ENCODE measurements at regions not wholly inside any gene's neighbourhood (a gene's known extent, or its start where the extent isn't known, plus 50 kb on each side); places are given as distances from the start of the nearest gene placed in this dataset.

DNA sequence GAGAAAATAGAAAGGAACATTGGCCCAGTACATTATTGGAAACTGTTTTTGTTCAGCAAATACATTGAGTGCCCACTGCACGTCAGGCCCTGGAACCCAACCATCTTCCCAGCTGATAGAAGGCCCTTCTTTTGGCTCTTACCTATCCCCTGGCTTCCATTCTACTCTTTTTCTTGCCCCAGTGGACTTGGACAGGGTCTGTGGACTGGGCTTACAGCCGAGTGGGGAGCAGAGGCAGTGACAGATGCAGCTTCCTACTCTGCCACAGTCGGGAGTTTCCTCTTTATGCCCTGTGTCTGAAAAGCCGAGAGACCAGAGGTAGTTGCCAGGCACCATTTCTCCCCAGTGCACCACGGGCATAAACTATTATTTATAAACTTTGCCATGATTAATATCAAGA lies 70.4 kb downstream of the ARHGAP35 start (continued):
- TF ChIP-seq, protein P1, sequence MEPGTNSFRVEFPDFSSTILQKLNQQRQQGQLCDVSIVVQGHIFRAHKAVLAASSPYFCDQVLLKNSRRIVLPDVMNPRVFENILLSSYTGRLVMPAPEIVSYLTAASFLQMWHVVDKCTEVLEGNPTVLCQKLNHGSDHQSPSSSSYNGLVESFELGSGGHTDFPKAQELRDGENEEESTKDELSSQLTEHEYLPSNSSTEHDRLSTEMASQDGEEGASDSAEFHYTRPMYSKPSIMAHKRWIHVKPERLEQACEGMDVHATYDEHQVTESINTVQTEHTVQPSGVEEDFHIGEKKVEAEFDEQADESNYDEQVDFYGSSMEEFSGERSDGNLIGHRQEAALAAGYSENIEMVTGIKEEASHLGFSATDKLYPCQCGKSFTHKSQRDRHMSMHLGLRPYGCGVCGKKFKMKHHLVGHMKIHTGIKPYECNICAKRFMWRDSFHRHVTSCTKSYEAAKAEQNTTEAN (CRISPR knock-in tag; IDR thresholded peaks at IDR 0.05): no peak
- TF ChIP-seq ZNF423 (CRISPR knock-in tag; IDR thresholded peaks at IDR 0.05) (no peak), ZNF121 (CRISPR knock-in tag; IDR thresholded peaks at IDR 0.05) (no peak), HMGXB4 (CRISPR knock-in tag; IDR thresholded peaks at IDR 0.05) (no peak), NFE2L1 (CRISPR knock-in tag; IDR thresholded peaks at IDR 0.05) (no peak), GTF2I (CRISPR knock-in tag; conservative IDR thresholded peaks at IDR 0.05) (no peak)
- TF ChIP-seq, protein P2, sequence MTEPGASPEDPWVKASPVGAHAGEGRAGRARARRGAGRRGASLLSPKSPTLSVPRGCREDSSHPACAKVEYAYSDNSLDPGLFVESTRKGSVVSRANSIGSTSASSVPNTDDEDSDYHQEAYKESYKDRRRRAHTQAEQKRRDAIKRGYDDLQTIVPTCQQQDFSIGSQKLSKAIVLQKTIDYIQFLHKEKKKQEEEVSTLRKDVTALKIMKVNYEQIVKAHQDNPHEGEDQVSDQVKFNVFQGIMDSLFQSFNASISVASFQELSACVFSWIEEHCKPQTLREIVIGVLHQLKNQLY (CRISPR knock-in tag; IDR thresholded peaks at IDR 0.05): no peak

- TF ChIP-seq AR (CRISPR knock-in tag; IDR thresholded peaks at IDR 0.05) (no peak), JUN (CRISPR knock-in tag; IDR thresholded peaks at IDR 0.05) (no peak), ZNF121 (CRISPR knock-in tag; IDR thresholded peaks at IDR 0.05) (no peak), USF2 (CRISPR knock-in tag; IDR thresholded peaks at IDR 0.05) (no peak), ZNF138 (CRISPR knock-in tag; conservative IDR thresholded peaks at IDR 0.05) (no peak), TCF7 (CRISPR knock-in tag; IDR thresholded peaks at IDR 0.05; ENCODE audit: low read depth) (no peak), ATF1 (CRISPR knock-in tag; IDR thresholded peaks at IDR 0.05) (no peak), ZBTB21 (CRISPR knock-in tag; IDR thresholded peaks at IDR 0.05; ENCODE audit: borderline replicate concordance) (no peak), CREB1 (CRISPR knock-in tag; IDR thresholded peaks at IDR 0.05) (no peak), E2F1 (CRISPR knock-in tag; IDR thresholded peaks at IDR 0.05) (no peak)
- TF ChIP-seq, protein P2 (CRISPR knock-in tag; IDR thresholded peaks at IDR 0.05): no peak
- TF ChIP-seq, protein P3, sequence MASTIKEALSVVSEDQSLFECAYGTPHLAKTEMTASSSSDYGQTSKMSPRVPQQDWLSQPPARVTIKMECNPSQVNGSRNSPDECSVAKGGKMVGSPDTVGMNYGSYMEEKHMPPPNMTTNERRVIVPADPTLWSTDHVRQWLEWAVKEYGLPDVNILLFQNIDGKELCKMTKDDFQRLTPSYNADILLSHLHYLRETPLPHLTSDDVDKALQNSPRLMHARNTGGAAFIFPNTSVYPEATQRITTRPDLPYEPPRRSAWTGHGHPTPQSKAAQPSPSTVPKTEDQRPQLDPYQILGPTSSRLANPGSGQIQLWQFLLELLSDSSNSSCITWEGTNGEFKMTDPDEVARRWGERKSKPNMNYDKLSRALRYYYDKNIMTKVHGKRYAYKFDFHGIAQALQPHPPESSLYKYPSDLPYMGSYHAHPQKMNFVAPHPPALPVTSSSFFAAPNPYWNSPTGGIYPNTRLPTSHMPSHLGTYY (CRISPR knock-in tag; IDR thresholded peaks at IDR 0.05): no peak
- TF ChIP-seq, protein P4, sequence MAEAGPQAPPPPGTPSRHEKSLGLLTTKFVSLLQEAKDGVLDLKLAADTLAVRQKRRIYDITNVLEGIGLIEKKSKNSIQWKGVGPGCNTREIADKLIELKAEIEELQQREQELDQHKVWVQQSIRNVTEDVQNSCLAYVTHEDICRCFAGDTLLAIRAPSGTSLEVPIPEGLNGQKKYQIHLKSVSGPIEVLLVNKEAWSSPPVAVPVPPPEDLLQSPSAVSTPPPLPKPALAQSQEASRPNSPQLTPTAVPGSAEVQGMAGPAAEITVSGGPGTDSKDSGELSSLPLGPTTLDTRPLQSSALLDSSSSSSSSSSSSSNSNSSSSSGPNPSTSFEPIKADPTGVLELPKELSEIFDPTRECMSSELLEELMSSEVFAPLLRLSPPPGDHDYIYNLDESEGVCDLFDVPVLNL (CRISPR knock-in tag; IDR thresholded peaks at IDR 0.05; ENCODE audit: borderline replicate concordance, low read depth): no peak
- peaks cover 12% of the 10 kb centered on the region for H3K4me1 Mint-ChIP-seq
- H3K9me3 Mint-ChIP-seq: no peaks in the 10 kb centered on the region
- H3K27ac Mint-ChIP-seq: peak overlapping the region; percentile 61
- ChIA-PET CTCF (no interaction called here), POLR2A (interaction anchor here (1.2 kb wide), 1 partner anchor 16 kb away, joined by 3 read pairs; no protein-coding TSS in a partner anchor)
- DNase-seq (ENCODE audit: low spot score) (no peak), ATAC-seq (no peak)
- H3K36me3 Mint-ChIP-seq: no peaks in the 10 kb centered on the region
- H3K4me3 Mint-ChIP-seq: no peak overlapping the region
- no peaks in the 10 kb centered on the region for H3K27me3 Mint-ChIP-seq (ENCODE audit: low read depth)
Observed at GRCh38 chr19:46932346-46932745, 71.5 kb downstream of the ARHGAP35 start.
